Endodermal cell (in vitro differentiated cells): ENCODE measurements at regions not wholly inside any gene's neighbourhood (a gene's known extent, or its start where the extent isn't known, plus 50 kb on each side); places are given as distances from the start of the nearest gene placed in this dataset.

ENCODE experiments used
- DNase-seq: peaks from one replicate; pipeline ENCODE4 v3.0.0-alpha.2; 2017
- H3K27ac ChIP-seq: 2 replicates; pipeline ENCODE4 v1.5.1; 2013; ENCODE audit warnings: mild to moderate bottlenecking, low read depth, low read length, moderate library complexity
- H3K27me3 ChIP-seq: 2 replicates; pipeline ENCODE4 v1.6.1; 2013; ENCODE audit warnings: mild to moderate bottlenecking, low read length, moderate library complexity; ENCODE audit not compliant: insufficient read depth, control insufficient read depth, poor library complexity, severe bottlenecking
- H3K36me3 ChIP-seq: 2 replicates; pipeline ENCODE4 v1.7.0; 2013; ENCODE audit warnings: mild to moderate bottlenecking, low read length, moderate library complexity; ENCODE audit not compliant: control insufficient read depth, insufficient read depth
- H3K4me1 ChIP-seq: one replicate; pipeline ENCODE4 v1.7.0; 2013; ENCODE audit warnings: low read length; ENCODE audit not compliant: control insufficient read depth, insufficient read depth
- H3K4me3 ChIP-seq: 2 replicates; pipeline ENCODE4 v1.5.1; 2013; ENCODE audit warnings: mild to moderate bottlenecking, low read length, moderate library complexity
- H3K9ac ChIP-seq: 2 replicates; pipeline ENCODE4 v1.6.1; 2013; ENCODE audit warnings: mild to moderate bottlenecking, low read length, moderate library complexity; ENCODE audit not compliant: poor library complexity, severe bottlenecking; ENCODE audit errors: extremely low read depth
- H3K9me3 ChIP-seq: 2 replicates; pipeline ENCODE4 v1.6.1; 2013; ENCODE audit warnings: mild to moderate bottlenecking, low read length, moderate library complexity; ENCODE audit not compliant: control insufficient read depth
- H3K27ac Mint-ChIP-seq: 2 replicates; pipeline ENCODE4 v1.8.0; 2020; ENCODE audit warnings: mixed read lengths
- H3K27me3 Mint-ChIP-seq: 2 replicates; pipeline ENCODE4 v1.8.0; 2021; ENCODE audit warnings: mild to moderate bottlenecking, mixed read lengths; ENCODE audit not compliant: insufficient read depth
- H3K36me3 Mint-ChIP-seq: 2 replicates; pipeline ENCODE4 v1.8.0; 2020; ENCODE audit warnings: low read depth, mixed read lengths
- H3K4me1 Mint-ChIP-seq: 2 replicates; pipeline ENCODE4 v1.8.0; 2020; ENCODE audit warnings: mixed read lengths
- H3K4me3 Mint-ChIP-seq: 2 replicates; pipeline ENCODE4 v1.8.0; 2020; ENCODE audit warnings: mild to moderate bottlenecking, moderate library complexity, mixed read lengths
- H3K9me3 Mint-ChIP-seq: 2 replicates; pipeline ENCODE4 v1.8.0; 2020; ENCODE audit warnings: mild to moderate bottlenecking, mixed read lengths
- WGBS, 2 experiments: methylation state at CpG; one replicate each; pipeline versions ENCODE4 v1.1.5 to v1.1.7; 2013; ENCODE audit warnings: missing lambda C conversion rate in 2 of 2, mixed read lengths in 1 of 2; ENCODE audit not compliant: insufficient coverage in 1 of 2, insufficient read length in 1 of 2; 5-methylcytosine and 5-hydroxymethylcytosine counted together
- TF ChIP-seq, protein P1 (sequence below): fragments of 200-600 bp; sonication (generic); conservative IDR thresholded peaks from 2 replicates; pipeline ENCODE4 v1.5.0; 2021; ENCODE audit warnings: antibody characterized with exemption, mild to moderate bottlenecking

DNA sequence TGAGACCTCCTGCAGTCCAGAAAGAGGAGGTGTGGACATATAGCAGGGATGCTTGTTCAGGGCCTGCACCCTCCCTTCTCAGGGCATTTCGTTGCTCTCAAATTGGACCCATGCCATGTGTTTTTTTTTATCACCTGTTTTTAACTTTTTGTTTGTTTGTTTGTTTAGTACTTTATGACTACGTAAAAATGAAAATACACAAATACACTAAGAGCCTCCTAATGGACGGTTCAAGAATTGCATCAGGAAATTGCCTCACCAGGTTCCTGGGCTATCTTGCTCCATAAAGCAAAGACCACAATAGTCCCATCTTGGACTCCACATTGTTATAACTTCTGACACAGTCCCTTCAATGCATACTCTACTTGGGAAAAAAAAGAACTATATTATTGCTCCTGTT lies 1685.9 kb upstream of the TENM3 start:
- Mint-ChIP-seq H3K9me3 (no peaks in the 10 kb centered on the region), H3K4me1 (peaks cover 2% of the 10 kb centered on the region), H3K4me3 (no peak overlapping the region), H3K36me3 (no peaks in the 10 kb centered on the region), H3K27me3 (no peaks in the 10 kb centered on the region), H3K27ac (no peak overlapping the region)
- TF ChIP-seq, protein P1, sequence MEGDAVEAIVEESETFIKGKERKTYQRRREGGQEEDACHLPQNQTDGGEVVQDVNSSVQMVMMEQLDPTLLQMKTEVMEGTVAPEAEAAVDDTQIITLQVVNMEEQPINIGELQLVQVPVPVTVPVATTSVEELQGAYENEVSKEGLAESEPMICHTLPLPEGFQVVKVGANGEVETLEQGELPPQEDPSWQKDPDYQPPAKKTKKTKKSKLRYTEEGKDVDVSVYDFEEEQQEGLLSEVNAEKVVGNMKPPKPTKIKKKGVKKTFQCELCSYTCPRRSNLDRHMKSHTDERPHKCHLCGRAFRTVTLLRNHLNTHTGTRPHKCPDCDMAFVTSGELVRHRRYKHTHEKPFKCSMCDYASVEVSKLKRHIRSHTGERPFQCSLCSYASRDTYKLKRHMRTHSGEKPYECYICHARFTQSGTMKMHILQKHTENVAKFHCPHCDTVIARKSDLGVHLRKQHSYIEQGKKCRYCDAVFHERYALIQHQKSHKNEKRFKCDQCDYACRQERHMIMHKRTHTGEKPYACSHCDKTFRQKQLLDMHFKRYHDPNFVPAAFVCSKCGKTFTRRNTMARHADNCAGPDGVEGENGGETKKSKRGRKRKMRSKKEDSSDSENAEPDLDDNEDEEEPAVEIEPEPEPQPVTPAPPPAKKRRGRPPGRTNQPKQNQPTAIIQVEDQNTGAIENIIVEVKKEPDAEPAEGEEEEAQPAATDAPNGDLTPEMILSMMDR: peak; percentile 69
- Histone ChIP-seq H3K4me1 (no peaks in the 10 kb centered on the region), H3K4me3 (no peak overlapping the region), H3K9ac (no peak overlapping the region), H3K27me3 (no peaks in the 10 kb centered on the region), H3K36me3 (no peaks in the 10 kb centered on the region), H3K9me3 (no peaks in the 10 kb centered on the region), H3K27ac (no peak overlapping the region)
- no peak for DNase-seq
- whole genome bisulfite sequencing, 2 experiments: 95% methylated on average over 3 of the region's 3 CpGs; no CpG with 5 or more reads in 1 of the 2 experiments

DNA sequence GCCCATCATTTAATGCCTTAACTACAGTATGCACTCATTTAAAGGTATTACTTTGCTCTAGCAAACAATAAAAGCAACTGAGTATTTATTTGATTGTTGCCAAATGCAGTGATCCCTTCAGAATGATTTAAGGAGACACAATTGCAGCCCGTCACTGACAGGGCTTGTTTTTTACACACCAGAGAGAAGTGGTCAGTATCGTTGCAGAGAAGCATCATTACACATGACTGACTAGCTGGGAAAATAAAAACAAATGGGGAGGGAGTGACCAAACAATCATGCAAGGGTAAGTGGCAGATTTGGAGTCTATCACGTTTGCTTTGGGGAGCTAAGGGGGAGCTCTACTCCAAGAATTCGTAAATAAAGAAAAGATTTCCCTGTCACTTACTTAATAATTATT lies 1685.3 kb upstream of the TENM3 start:
- TF ChIP-seq, protein P1: no peak
- no peak overlapping the region for H3K27ac Mint-ChIP-seq
- Histone ChIP-seq H3K4me1 (no peaks in the 10 kb centered on the region), H3K9me3 (no peaks in the 10 kb centered on the region), H3K27me3 (no peaks in the 10 kb centered on the region), H3K4me3 (no peak overlapping the region), H3K36me3 (no peaks in the 10 kb centered on the region), H3K27ac (no peak overlapping the region), H3K9ac (no peak overlapping the region)
- no peaks in the 10 kb centered on the region for H3K27me3 Mint-ChIP-seq
- 77 to 78% methylated on average over 2 to 3 of the region's 4 CpGs for WGBS, 2 experiments
- no peaks in the 10 kb centered on the region for H3K36me3 Mint-ChIP-seq
- H3K9me3 Mint-ChIP-seq: no peaks in the 10 kb centered on the region
- peaks cover 2% of the 10 kb centered on the region for H3K4me1 Mint-ChIP-seq
- no peak overlapping the region for H3K4me3 Mint-ChIP-seq
- DNase-seq: no peak

DNA sequence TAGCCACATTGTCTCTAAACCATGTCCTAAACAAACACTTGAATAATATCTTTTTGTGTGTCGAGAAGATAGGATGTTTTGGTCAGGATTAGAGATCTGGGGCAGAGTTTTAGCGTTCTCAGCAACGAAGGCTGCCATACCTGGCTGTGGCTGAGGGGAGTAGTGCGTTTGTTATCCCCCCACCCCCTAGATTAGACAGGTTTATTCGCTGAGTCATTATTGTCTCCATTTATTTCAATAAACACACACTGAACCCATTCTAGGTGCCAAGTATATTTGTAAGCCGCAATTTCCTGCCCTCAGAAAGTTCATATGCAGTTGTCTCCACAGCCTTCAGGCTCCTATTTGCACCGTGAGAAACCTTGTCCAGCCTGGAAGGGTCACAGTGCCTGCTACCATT lies 1684.8 kb upstream of the TENM3 start:
- Histone ChIP-seq H3K9ac (no peak overlapping the region), H3K4me3 (no peak overlapping the region), H3K27ac (no peak overlapping the region), H3K36me3 (no peaks in the 10 kb centered on the region), H3K27me3 (no peaks in the 10 kb centered on the region), H3K9me3 (no peaks in the 10 kb centered on the region), H3K4me1 (no peaks in the 10 kb centered on the region)
- no peaks in the 10 kb centered on the region for H3K9me3 Mint-ChIP-seq
- peak overlapping the region; percentile 76 for H3K27ac Mint-ChIP-seq
- H3K4me1 Mint-ChIP-seq: peaks cover 2% of the 10 kb centered on the region
- no peak overlapping the region for H3K4me3 Mint-ChIP-seq
- no peak for DNase-seq
- no peaks in the 10 kb centered on the region for H3K36me3 Mint-ChIP-seq
- WGBS, 2 experiments: 75 to 78% methylated on average over 4 to 7 of the region's 7 CpGs
- TF ChIP-seq, protein P1: peak; percentile 15
- H3K27me3 Mint-ChIP-seq: no peaks in the 10 kb centered on the region
